Stimulated activated CD4-positive, alpha-beta T cell treated with anti-CD3 and anti-CD28 coated beads, Interleukin-15, amount 100 ng/mL, for 48 hours (primary cell): ENCODE measurements at regions not wholly inside any gene's neighbourhood (a gene's known extent, or its start where the extent isn't known, plus 50 kb on each side); places are given as distances from the start of the nearest gene placed in this dataset.

Experiments
- DNase-seq, 2 donors: peaks; one replicate each; pipeline ENCODE4 v3.0.0-alpha.2; 2020; ENCODE audit warnings: low read depth in 2 of 2

DNA sequence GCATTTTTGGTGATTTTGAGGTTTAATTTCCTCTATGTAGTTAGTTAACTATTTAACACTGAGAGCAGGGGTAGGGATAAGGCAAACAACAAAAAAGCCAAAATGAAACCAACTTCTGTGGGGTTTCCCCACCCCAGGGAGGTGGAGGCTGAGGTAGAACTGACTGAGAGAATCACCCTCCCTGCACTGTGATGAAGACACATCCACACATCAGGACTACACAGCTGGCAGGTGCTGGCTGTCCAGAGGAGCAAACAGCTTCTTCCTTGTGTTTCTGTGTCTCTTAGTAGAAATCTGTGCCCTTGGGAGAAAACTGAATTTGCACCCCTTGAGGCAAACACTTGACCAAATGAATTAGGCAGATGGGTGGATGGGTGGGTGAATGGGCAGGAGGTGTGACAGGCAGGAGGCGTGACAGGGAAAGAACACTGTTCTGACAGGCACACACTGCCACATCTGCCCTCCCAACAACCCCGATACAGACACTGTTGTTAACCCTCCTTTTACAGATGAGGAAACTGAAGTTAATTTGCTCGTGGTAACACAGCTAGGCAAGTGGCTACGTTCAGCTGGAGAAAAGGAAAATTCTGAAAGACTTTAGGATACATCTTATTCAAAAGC lies 62.9 kb upstream of the AMZ2 start:
- DNase-seq: no peak

GRCh38 chr17:68185820-68186219 lies 62.0 kb upstream of the AMZ2 start:
- no peak for DNase-seq

- no peak for DNase-seq
Observed at GRCh38 chr17:68190495-68190894, 57.3 kb upstream of the AMZ2 start.

GRCh38 chr17:68195667-68196393 lies 52.0 kb upstream of the AMZ2 start:
- no peak for DNase-seq

- DNase-seq: no peak
Observed at GRCh38 chr17:68196394-68197090, 51.3 kb upstream of the AMZ2 start.

DNA sequence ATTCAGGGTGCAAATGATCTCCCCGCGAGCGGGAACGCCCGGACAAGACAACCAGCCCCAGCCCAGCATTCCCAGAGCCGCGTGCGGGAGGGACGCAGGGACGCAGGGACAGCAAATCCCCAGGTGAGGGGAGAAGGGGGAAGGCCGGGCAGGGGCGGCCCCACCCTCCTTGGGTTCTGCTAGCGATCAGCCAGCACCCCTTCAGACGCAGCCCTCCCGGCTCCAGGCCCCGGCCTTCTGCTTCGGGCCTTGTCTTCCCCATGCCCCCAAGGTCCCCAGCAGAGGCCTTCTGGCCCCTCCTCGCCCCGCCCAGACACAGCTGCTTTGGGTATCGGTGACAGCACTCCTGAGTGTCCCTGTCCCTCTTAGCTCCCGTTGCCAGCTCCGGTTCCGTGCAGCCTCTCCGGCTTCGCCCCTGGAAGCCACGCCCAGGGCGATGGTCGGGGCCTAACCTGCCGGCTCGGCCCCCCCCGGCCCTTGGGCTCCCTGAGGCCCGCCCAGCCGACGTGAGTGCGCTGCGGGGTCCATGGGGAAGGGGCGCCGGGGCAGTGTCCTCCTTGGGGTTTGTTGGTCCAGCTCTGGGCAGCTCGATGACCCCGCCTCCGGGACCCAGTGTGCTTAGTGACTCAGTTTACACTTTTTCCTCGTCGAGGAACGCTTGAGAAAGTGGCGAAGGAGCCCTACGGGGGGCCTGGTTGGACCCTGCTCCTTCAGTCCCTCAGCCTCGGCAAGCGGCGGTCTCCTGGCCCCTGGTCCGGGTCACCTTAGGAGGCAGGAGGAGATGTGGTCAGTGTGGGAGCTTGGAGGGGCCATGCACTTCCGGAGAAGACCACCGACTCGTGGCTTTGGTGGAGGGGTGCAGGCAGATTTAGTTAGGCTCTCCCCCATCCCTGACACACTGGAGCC lies 50.5 kb upstream of the AMZ2 start:
- DNase-seq: no peak

DNA sequence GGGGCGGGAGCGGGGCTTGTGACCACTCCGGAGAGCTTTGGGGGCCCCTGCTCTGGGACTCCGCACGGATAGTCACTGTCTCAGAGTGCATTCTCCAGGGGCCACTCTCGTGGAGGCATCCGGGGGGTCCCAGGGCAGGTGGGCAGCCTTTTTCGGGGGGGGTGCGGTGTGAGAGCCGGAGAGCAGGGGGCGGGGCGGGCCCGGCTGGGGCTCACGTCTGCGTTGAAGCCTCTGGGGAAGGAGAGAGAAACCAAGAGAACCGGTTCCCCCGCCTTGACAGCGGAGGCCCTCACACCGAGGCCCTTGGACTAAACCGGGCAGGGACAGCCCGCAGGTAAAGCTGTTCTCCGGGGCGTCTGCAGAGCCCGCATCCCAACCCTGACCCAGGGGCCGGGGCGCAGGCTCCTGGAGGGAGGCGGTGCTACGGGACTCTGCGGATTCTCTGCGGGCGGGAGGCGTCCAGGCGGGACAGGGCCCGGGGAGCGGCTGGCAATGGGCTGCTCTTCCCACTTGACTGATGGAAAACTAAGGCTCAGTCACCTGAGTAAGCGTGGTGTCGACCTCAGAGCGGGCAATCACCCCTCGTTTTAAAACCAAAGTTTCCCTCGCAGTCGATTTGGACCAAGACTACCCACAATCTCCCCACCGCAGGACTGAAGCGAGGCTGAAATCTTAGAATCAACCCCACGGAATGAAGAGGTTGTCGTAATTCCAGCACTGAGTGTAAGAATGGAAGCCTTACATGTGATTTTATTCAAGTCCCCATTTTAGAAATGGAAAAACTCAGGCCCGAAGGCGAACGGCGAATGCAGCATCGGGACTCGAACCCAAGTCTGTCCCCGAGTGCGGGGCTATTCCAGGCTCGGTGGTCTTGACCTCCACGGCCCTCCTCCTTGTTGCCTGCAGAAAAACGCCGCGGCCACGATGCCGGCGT lies 49.6 kb upstream of the AMZ2 start:
- no peak for DNase-seq
